NB4 (cell line): ENCODE measurements at regions not wholly inside any gene's neighbourhood (a gene's known extent, or its start where the extent isn't known, plus 50 kb on each side); places are given as distances from the start of the nearest gene placed in this dataset.

Experiments
- DNase-seq: peaks from one replicate; pipeline ENCODE4 v3.0.0; 2010; ENCODE audit warnings: low read depth
- H3K4me3 ChIP-seq: one replicate; pipeline ENCODE4 v1.5.1; 2011; ENCODE audit warnings: mild to moderate bottlenecking, low read depth, low read length, moderate library complexity
- MYC ChIP-seq: IDR thresholded peaks from 2 replicates; pipeline ENCODE4 v1.6.1; 2011; ENCODE audit warnings: low read depth, low read length
- POLR2A ChIP-seq: IDR thresholded peaks from 2 replicates; pipeline ENCODE4 v1.6.1; 2011; ENCODE audit warnings: mild to moderate bottlenecking; ENCODE audit not compliant: insufficient read length; ENCODE audit errors: extremely low read depth
- TF ChIP-seq, protein P1 (sequence below): IDR thresholded peaks from one replicate; pipeline ENCODE4 v1.5.1; 2012; ENCODE audit warnings: low read depth, low read length
- TF ChIP-seq, protein P2 (sequence below): IDR thresholded peaks from 2 replicates; pipeline ENCODE4 v1.6.1; 2011; ENCODE audit warnings: low read depth, low read length

DNA sequence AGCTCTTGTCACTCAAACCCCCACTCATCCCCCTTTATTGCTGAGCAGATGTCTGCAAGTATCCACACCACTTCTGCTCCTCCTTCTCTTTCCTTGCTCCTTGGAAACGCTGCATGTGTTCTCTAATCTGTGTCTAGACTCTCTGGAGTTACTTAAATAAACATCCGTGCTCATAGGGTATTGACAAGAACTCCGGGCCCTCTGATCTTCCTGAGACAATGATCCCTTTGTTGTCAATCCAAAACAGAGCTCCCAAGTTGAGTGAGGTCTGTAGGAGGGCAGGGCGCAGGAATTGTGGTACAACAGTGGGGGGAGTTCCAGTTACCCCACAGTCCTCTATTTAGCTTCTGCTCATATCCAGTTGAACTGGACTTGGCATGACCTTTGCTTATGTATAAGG, 489.0 kb downstream of the SNAPC1 start:
- DNase-seq = no peak
- TF ChIP-seq, protein P1, sequence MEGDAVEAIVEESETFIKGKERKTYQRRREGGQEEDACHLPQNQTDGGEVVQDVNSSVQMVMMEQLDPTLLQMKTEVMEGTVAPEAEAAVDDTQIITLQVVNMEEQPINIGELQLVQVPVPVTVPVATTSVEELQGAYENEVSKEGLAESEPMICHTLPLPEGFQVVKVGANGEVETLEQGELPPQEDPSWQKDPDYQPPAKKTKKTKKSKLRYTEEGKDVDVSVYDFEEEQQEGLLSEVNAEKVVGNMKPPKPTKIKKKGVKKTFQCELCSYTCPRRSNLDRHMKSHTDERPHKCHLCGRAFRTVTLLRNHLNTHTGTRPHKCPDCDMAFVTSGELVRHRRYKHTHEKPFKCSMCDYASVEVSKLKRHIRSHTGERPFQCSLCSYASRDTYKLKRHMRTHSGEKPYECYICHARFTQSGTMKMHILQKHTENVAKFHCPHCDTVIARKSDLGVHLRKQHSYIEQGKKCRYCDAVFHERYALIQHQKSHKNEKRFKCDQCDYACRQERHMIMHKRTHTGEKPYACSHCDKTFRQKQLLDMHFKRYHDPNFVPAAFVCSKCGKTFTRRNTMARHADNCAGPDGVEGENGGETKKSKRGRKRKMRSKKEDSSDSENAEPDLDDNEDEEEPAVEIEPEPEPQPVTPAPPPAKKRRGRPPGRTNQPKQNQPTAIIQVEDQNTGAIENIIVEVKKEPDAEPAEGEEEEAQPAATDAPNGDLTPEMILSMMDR = no peak
- TF ChIP-seq POLR2A (no peak), MYC (no peak)
- TF ChIP-seq, protein P2, sequence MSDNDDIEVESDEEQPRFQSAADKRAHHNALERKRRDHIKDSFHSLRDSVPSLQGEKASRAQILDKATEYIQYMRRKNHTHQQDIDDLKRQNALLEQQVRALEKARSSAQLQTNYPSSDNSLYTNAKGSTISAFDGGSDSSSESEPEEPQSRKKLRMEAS = no peak
- H3K4me3 ChIP-seq = no peak overlapping the region

DNA sequence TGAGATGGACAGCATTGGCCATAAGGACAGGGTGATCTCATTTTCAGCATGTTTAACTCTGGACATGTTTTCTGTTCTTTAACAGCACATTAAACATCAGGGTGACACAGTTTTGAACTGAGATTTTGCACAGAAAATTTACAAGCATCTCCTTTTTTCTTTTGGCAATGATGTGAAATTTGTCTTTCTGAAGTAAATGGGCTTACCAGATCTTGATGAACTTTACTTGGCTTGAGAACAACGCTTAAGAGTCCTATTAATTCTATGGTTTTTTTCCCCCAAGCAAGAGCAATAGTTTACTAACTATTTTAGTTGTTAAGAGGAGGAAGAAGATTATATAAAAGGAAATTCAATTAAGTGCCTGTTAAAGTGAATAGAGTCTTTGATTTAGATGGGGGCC, 491.0 kb downstream of the SNAPC1 start:
- TF ChIP-seq, protein P1 = no peak
- TF ChIP-seq, protein P2 = no peak
- no peak for TF ChIP-seq MYC
- TF ChIP-seq POLR2A = no peak
- H3K4me3 ChIP-seq = no peak overlapping the region
- no peak for DNase-seq

DNA sequence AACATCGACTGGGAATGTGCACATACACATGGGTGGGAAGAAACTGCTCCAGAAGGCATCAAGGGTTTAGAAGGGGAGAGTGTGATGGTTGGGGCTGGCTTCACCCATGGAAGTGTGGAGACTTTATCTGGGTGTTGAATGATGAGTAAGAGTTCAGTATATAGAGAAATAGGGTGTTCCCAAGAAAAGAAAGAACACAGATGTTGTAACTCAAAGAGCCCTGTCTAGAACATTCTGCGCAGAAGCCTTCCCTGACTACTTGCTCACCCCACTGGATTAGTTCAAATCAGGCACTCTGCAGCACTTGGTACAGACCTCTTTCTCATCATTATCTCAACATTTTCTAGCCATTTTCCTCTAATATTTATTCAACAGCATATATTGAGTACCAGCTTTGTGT, 491.7 kb downstream of the SNAPC1 start:
- TF ChIP-seq, protein P2 = no peak
- TF ChIP-seq, protein P1 = no peak
- TF ChIP-seq MYC = no peak
- no peak for TF ChIP-seq POLR2A
- no peak for DNase-seq
- H3K4me3 ChIP-seq = no peak overlapping the region

DNA sequence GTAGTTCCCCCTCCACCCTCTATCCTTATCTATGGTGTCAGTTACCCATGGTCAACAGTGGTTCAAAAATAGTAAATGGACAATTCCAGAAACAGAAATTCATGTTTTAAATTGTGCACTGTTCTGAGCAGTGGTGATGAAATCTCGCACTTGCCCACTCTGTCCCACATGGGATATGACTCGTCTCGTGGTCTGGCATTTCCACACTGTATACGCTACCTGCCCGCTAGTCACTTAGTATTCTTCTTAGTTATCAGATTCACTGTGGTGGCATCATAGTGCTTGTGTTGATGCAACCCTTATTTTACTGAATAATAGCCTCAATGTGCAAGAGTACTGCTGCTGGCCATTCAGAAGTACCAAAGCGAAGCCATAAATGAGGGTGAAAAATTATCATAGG, 507.0 kb downstream of the SNAPC1 start:
- H3K4me3 ChIP-seq = no peak overlapping the region
- peak; percentile 6 for DNase-seq
- TF ChIP-seq POLR2A (no peak), MYC (no peak)
- TF ChIP-seq, protein P1 = no peak
- TF ChIP-seq, protein P2 = no peak

DNA sequence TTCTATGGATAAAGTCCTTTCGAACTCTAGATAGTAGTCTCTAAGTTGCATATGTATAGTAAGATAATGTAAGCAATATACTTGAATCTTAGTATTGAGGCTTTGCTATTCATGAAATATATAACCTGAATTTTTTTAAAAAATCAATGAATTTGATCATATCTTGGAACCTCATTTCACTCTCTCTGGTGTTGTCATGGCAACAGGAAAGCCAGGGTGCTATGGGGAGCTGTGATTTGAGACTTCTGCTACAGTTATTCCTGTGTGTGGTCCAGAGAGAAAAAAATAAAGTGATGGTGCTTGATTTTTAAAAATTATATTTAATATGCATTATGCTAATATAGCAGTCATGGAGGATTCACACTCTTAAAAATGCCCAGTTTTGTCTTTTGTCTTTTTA, 508.0 kb downstream of the SNAPC1 start:
- no peak for DNase-seq
- TF ChIP-seq, protein P1 = no peak
- TF ChIP-seq, protein P2 = no peak
- TF ChIP-seq MYC = no peak
- TF ChIP-seq POLR2A = no peak
- H3K4me3 ChIP-seq = no peak overlapping the region

DNA sequence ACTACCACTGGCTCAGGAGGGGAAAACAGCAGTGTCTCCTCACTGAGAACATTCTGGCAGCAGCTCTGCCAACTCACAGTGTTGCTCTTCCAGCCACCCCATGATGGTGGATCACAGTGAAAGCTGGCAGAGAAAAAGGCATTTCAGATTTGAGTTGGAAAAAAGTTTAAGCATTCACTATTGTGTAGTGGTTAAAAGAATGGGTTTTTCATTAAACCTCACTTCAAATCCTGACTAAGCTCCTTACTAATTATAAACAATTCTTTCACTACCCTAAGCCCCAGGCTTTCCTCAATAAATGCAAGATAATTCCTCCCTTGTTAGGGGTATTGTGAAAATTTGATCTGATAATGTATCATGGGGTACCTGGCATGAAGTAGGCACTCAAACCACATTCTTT, 518.1 kb downstream of the SNAPC1 start:
- H3K4me3 ChIP-seq = no peak overlapping the region
- DNase-seq = no peak
- no peak for TF ChIP-seq POLR2A
- TF ChIP-seq, protein P1 = no peak
- no peak for TF ChIP-seq MYC
- TF ChIP-seq, protein P2 = no peak
